ENCODE measurements at regions not wholly inside any gene's neighbourhood (a gene's known extent, or its start where the extent isn't known, plus 50 kb on each side); places are given as distances from the start of the nearest gene placed in this dataset.

GRCh38 chr22:47552541-47553205 lies 790.2 kb downstream of the TBC1D22A start:
- no peak for TF ChIP-seq MAX (IDR thresholded peaks at IDR 0.05; ENCODE audit: low read depth, low read length)
- TF ChIP-seq CTCF (IDR thresholded peaks at IDR 0.05; ENCODE audit: low read depth, low read length): no peak
- TF ChIP-seq POLR2A (IDR thresholded peaks at IDR 0.05; ENCODE audit: extremely low read depth, insufficient read length): no peak
- TF ChIP-seq MYC (IDR thresholded peaks at IDR 0.05; ENCODE audit: low read depth, low read length): no peak

Data from NB4 (cell line).